ENCODE measurements at regions not wholly inside any gene's neighbourhood (a gene's known extent, or its start where the extent isn't known, plus 50 kb on each side); places are given as distances from the start of the nearest gene placed in this dataset.

DNA sequence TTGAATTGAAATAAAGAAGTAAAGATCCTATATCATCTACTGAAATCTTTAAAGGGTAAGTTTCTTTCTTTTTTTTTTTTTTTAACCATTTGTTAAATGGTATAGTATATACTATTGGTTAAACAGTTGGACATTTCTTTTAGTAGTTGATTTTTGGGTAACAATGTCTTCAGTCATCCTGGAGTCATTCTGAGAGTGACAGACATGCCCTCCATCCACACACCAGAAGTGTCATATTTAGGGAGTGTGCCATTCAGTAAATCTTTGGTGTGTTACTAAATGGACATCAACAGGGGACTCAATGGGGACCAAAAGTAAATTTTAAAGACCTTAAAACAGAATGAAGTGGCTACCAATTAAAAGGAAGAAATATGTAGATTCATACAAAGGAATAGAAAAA is 50.8 kb upstream of the SLC39A10 start:
- no peak for DNase-seq (ENCODE audit: low spot score in 2 of 2)
- Mint-ChIP-seq H3K36me3 (peaks cover 0 to 6% of the 10 kb centered on the region in 2 donors), H3K9me3 (peaks cover 0 to 5% of the 10 kb centered on the region in 2 donors), H3K27ac (no peak overlapping the region)
- no peak for ATAC-seq

- Mint-ChIP-seq H3K36me3 (peaks cover 0 to 6% of the 10 kb centered on the region in 2 donors), H3K9me3 (peaks cover 0 to 5% of the 10 kb centered on the region in 2 donors), H3K27ac (no peak overlapping the region)
- no peak for DNase-seq (ENCODE audit: low spot score in 2 of 2)
- ATAC-seq, result peak in 1 of 2 donors; percentile 60
Observed at GRCh38 chr2:195604706-195605105, 52.3 kb upstream of the SLC39A10 start.

DNA sequence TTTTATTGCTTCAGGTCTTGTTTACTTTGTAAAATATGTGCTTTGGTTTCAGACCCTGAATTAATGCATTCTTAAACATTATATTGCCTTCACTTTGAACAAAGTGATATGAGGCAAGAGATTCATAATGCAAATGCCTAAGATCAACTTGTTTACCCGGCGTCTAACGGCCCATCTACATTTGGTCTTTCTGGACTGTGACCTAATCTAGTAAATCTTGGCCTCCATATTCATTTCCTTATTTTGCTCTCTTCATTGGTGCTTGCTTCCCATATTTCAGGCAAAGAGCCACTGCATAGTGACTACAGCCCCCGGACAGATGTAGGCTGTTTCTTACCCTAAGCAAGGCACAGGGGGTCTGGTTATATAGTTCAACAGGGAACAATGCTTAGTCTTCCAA is 53.0 kb upstream of the SLC39A10 start:
- ATAC-seq, result no peak
- Mint-ChIP-seq H3K9me3 (peaks cover 0 to 5% of the 10 kb centered on the region in 2 donors), H3K36me3 (peaks cover 0 to 6% of the 10 kb centered on the region in 2 donors), H3K27ac (no peak overlapping the region)
- DNase-seq (ENCODE audit: low spot score in 2 of 2), result no peak

DNA sequence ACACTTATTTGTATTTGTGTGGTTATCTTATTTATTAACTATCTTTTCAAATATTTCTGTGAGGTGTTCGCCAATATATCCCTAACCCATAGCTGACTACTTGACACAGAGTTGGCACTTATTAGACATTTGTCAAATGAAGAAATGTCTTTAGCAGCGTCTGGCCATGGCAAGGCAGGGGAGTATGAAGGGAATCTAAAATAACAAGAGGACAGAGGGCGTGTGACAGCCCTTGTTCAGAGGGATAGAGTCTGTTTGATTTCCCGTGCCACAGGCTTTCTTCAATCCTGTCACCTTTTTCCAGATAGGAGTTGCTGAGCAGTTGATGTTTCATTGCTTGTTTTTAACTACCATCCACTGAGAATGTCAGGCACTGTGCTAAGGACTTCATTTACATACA is 53.6 kb upstream of the SLC39A10 start:
- peaks cover 0 to 6% of the 10 kb centered on the region in 2 donors for H3K36me3 Mint-ChIP-seq
- DNase-seq (ENCODE audit: low spot score in 2 of 2) (no peak), ATAC-seq (no peak)
- peaks cover 0 to 5% of the 10 kb centered on the region in 2 donors for H3K9me3 Mint-ChIP-seq
- no peak overlapping the region for H3K27ac Mint-ChIP-seq

- Mint-ChIP-seq H3K36me3 (peaks cover 0 to 6% of the 10 kb centered on the region in 2 donors), H3K27ac (peak overlapping the region in 1 of 2 donors; percentile 19), H3K9me3 (peaks cover 0 to 5% of the 10 kb centered on the region in 2 donors)
- no peak for ATAC-seq
- DNase-seq (ENCODE audit: low spot score in 2 of 2), result no peak
Observed at GRCh38 chr2:195602687-195603086, 54.3 kb upstream of the SLC39A10 start.

DNA sequence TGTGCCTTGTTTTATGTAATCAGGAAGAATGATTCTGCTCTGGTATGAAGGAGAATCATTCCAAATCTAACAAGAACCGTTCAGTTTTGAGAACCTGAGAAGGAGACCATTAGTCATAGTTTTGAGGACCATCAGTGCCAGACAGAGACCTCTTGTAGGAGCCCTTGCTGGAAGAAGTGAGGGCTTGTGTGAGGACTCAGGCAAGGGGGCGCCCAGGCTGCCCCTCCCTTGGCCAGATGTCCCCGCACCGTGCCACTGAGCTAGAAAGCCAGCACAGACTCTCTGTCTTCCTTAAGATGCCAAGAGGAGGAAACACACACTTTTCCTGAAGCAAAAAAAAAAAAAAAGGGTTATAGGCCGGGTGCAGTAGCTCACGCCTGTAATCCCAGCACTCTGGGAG is 55.7 kb upstream of the SLC39A10 start:
- peak in 1 of 2 donors; percentile 26 for ATAC-seq
- no peak for DNase-seq (ENCODE audit: low spot score in 2 of 2)
- peaks cover 0 to 2% of the 10 kb centered on the region in 2 donors for H3K36me3 Mint-ChIP-seq
- H3K9me3 Mint-ChIP-seq, result peaks cover 0 to 2% of the 10 kb centered on the region in 2 donors
- peak overlapping the region in 1 of 2 donors; percentile 56 for H3K27ac Mint-ChIP-seq

DNA sequence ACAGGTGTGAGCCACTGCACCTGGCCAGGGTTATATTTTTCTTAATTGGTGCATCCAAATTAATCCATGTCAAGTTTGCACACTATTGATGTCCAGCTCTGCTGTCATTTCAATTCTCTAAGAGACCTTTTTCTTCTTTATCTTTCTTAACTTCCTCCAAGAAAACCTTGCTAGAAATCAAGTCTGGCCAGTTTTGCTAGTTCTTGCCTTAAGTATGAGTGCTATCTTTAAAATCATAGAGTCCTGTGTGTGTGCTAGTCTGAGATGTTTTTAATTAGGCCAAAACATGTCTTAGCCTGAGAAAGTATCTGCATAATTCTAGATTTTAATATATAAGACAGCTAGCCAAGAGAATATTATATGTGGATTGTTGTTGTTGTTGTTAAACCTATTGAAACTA is 56.2 kb upstream of the SLC39A10 start:
- ATAC-seq, result no peak
- H3K36me3 Mint-ChIP-seq, result no peaks in the 10 kb centered on the region
- DNase-seq (ENCODE audit: low spot score in 2 of 2), result no peak
- H3K27ac Mint-ChIP-seq, result no peak overlapping the region
- H3K9me3 Mint-ChIP-seq, result peaks cover 0 to under 1% of the 10 kb centered on the region in 2 donors

GRCh38 chr2:195596840-195597239 is 60.2 kb upstream of the SLC39A10 start:
- no peak overlapping the region for H3K27ac Mint-ChIP-seq
- peaks cover 5 to 8% of the 10 kb centered on the region in 2 donors for H3K9me3 Mint-ChIP-seq
- DNase-seq (ENCODE audit: low spot score in 2 of 2), result no peak
- peaks cover 5 to 8% of the 10 kb centered on the region in 2 donors for H3K36me3 Mint-ChIP-seq
- ATAC-seq, result no peak

DNA sequence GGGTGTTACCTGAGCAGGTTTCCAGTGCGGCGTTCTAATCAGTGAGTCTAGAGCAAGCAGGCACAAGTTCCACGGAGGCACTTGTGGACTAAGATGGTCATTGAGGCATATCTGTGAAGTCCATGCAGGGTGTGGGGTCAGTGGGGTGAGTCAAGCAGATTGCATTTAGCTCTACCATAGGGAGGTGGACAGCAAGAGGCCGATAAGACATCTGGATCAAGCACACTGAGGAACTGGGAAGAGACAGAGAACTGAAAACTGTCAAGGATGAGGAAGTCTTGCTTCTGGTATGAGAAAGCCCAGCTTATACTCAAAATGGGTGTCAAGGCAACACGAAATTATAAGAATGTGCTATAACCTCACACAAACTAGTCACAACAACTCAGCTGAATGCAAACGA is 61.2 kb upstream of the SLC39A10 start:
- DNase-seq (ENCODE audit: low spot score in 2 of 2), result no peak
- Mint-ChIP-seq H3K36me3 (peaks cover 5 to 8% of the 10 kb centered on the region in 2 donors), H3K9me3 (peaks cover 5 to 8% of the 10 kb centered on the region in 2 donors), H3K27ac (no peak overlapping the region)
- ATAC-seq, result no peak

- no peak for ATAC-seq
- peaks cover 5 to 8% of the 10 kb centered on the region in 2 donors for H3K36me3 Mint-ChIP-seq
- H3K27ac Mint-ChIP-seq, result no peak overlapping the region
- H3K9me3 Mint-ChIP-seq, result peaks cover 5 to 8% of the 10 kb centered on the region in 2 donors
- DNase-seq (ENCODE audit: low spot score in 2 of 2), result no peak
Observed at GRCh38 chr2:195594919-195595694, 61.9 kb upstream of the SLC39A10 start.

- no peak for ATAC-seq
- H3K9me3 Mint-ChIP-seq, result peaks cover 5 to 8% of the 10 kb centered on the region in 2 donors
- no peak for DNase-seq (ENCODE audit: low spot score in 2 of 2)
- no peak overlapping the region for H3K27ac Mint-ChIP-seq
- H3K36me3 Mint-ChIP-seq, result peaks cover 5 to 8% of the 10 kb centered on the region in 2 donors
Observed at GRCh38 chr2:195594248-195594647, 62.8 kb upstream of the SLC39A10 start.

- Mint-ChIP-seq H3K9me3 (peaks cover 5 to 8% of the 10 kb centered on the region in 2 donors), H3K36me3 (peaks cover 5 to 8% of the 10 kb centered on the region in 2 donors), H3K27ac (no peak overlapping the region)
- DNase-seq (ENCODE audit: low spot score in 2 of 2) (no peak), ATAC-seq (no peak)
Observed at GRCh38 chr2:195592105-195592504, 64.9 kb upstream of the SLC39A10 start.

GRCh38 chr2:195590861-195591205 is 66.2 kb upstream of the SLC39A10 start:
- ATAC-seq, result no peak
- no peak for DNase-seq (ENCODE audit: low spot score in 2 of 2)
- H3K36me3 Mint-ChIP-seq, result peaks cover 5 to 8% of the 10 kb centered on the region in 2 donors
- H3K27ac Mint-ChIP-seq, result no peak overlapping the region
- peaks cover 5 to 8% of the 10 kb centered on the region in 2 donors for H3K9me3 Mint-ChIP-seq

DNA sequence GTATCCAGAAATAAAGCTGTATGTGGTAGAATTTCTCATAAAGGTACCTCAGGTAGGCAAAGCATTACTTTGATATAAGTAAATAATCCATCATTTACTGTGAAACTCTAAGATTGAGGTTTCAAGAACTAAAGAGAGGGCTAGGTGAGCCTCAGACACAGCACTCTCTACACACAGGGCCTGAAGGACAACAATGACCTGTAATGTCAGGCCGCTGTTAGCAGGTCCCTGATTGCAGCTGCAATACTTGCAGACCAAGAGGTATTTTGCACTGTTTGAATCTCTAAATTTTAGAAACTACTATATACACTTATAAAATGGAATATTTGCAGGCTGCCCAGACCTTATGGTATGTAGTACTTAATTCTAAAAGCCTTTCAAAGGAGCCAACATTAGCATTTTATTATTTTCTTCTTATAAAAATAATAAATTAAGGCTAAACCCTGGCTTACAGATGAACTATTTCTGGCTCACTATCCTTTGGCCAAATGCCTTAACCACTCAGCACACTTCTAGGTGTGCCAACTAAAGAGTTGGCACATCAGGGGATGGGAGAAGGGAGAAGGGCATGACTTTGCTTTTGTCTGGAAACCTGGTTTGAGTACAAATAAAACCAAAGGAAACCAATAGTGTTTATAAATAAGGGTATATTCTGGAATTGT is 66.7 kb upstream of the SLC39A10 start:
- Mint-ChIP-seq H3K36me3 (peaks cover 2 to 4% of the 10 kb centered on the region in 2 donors), H3K9me3 (peaks cover 2 to 3% of the 10 kb centered on the region in 2 donors), H3K27ac (no peak overlapping the region)
- ATAC-seq (no peak), DNase-seq (ENCODE audit: low spot score in 2 of 2) (no peak)

DNA sequence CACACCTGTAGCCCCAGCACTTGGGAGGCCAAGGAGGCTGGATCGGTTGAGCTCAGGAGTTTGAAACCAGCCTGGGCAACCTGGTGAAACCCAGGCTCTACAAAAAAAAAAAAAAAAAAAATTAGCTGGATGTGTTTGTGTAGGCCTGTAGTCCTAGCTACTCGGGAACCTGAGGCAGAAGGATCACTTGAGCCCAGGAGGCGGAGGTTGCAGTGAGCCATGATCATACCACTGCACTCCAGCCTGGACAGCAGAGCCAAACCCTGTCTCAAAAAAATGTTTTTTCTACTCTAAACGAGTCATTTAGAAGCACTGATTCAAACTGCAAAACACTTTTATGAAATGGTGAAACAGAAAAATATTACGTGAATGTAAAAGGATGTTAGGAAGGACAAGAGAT is 69.1 kb upstream of the SLC39A10 start:
- no peaks in the 10 kb centered on the region for H3K36me3 Mint-ChIP-seq
- H3K9me3 Mint-ChIP-seq, result no peaks in the 10 kb centered on the region
- DNase-seq (ENCODE audit: low spot score in 2 of 2), result no peak
- ATAC-seq, result no peak
- H3K27ac Mint-ChIP-seq, result no peak overlapping the region

- no peak for ATAC-seq
- peaks cover 0 to 4% of the 10 kb centered on the region in 2 donors for H3K36me3 Mint-ChIP-seq
- no peak for DNase-seq (ENCODE audit: low spot score in 2 of 2)
- H3K27ac Mint-ChIP-seq, result no peak overlapping the region
- H3K9me3 Mint-ChIP-seq, result peaks cover 0 to 6% of the 10 kb centered on the region in 2 donors
Observed at GRCh38 chr2:195586062-195586714, 70.8 kb upstream of the SLC39A10 start.

DNA sequence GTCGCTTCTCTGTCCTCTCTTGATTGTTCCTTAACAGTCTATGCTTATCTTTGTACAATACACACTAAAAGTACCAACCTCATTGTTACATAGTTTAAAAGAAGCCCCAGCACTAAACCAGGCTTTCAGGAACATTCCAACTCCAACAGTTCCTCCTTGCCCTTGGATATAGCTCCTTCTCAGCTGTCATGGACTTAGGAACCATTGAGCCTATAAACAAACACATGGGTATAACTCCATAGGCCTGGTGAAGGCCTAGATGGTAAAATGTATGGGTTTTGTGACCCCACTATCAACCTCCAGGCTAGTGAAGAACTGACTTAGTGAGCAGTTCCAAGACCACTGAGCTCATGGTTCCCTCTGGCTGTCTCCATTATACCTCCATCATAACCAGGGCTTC is 74.8 kb upstream of the SLC39A10 start:
- Mint-ChIP-seq H3K27ac (no peak overlapping the region), H3K36me3 (peaks cover 8 to 9% of the 10 kb centered on the region in 2 donors), H3K9me3 (peaks cover 3 to 10% of the 10 kb centered on the region in 2 donors)
- no peak for DNase-seq (ENCODE audit: low spot score in 2 of 2)
- ATAC-seq, result no peak
